Type B pancreatic cell (in vitro differentiated cells): ENCODE measurements at regions not wholly inside any gene's neighbourhood (a gene's known extent, or its start where the extent isn't known, plus 50 kb on each side); places are given as distances from the start of the nearest gene placed in this dataset.

Source experiments
- DNase-seq: peaks from one replicate; pipeline ENCODE4 v3.0.0; 2021; ENCODE audit warnings: mixed read lengths; ENCODE audit not compliant: unreplicated experiment; ENCODE audit errors: extremely low spot score
- H3K27ac Mint-ChIP-seq: 2 replicates; pipeline ENCODE4 v1.8.0; 2021; ENCODE audit warnings: mild to moderate bottlenecking, mixed read lengths
- H3K27me3 Mint-ChIP-seq: 2 replicates; pipeline ENCODE4 v1.8.0; 2021; ENCODE audit warnings: mixed read lengths
- H3K36me3 Mint-ChIP-seq: 2 replicates; pipeline ENCODE4 v1.8.0; 2021; ENCODE audit warnings: mixed read lengths
- H3K4me1 Mint-ChIP-seq: one replicate; pipeline ENCODE4 v1.8.0; 2021; ENCODE audit warnings: mixed read lengths; ENCODE audit not compliant: unreplicated experiment
- H3K4me3 Mint-ChIP-seq: 2 replicates; pipeline ENCODE4 v1.8.0; 2021; ENCODE audit warnings: mild to moderate bottlenecking, mixed read lengths
- H3K9me3 Mint-ChIP-seq: 2 replicates; pipeline ENCODE4 v1.8.0; 2021; ENCODE audit warnings: mixed read lengths
- TF ChIP-seq, protein P1 (sequence below): fragments of 200-600 bp; sonication (generic); conservative IDR thresholded peaks from 2 replicates; pipeline ENCODE4 v1.5.0; 2021; ENCODE audit warnings: antibody characterized with exemption, mild to moderate bottlenecking

- peak; percentile 25 for DNase-seq
- Mint-ChIP-seq H3K27ac (no peak overlapping the region), H3K27me3 (peaks cover 39% of the 10 kb centered on the region)
These were observed 112.6 kb downstream of the CDC5L start for GRCh38 chr6:44500074-44500473.

DNA sequence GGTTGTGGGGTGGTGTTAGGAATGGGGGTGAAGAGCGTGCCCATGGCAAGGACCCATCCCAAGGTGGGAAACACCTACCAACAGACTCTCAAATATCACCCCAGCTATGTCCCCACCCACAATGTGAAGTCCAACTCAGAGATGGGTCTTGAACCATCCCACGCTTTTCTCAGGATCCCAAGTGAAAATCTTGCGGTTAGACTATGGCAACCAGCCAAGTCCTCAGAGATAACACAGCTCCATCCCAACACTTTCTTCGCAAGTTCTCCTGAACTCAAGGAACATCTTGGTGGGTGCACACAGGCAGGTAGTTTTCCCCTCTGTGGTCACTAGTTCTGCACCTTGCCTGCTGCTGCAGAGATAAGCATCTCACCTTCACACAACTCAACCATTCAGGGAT is 116.0 kb downstream of the CDC5L start:
- Mint-ChIP-seq H3K36me3 (no peaks in the 10 kb centered on the region), H3K27me3 (peaks cover 33% of the 10 kb centered on the region), H3K27ac (no peak overlapping the region), H3K9me3 (peaks cover 15% of the 10 kb centered on the region), H3K4me1 (peaks cover 11% of the 10 kb centered on the region), H3K4me3 (no peak overlapping the region)
- TF ChIP-seq, protein P1, sequence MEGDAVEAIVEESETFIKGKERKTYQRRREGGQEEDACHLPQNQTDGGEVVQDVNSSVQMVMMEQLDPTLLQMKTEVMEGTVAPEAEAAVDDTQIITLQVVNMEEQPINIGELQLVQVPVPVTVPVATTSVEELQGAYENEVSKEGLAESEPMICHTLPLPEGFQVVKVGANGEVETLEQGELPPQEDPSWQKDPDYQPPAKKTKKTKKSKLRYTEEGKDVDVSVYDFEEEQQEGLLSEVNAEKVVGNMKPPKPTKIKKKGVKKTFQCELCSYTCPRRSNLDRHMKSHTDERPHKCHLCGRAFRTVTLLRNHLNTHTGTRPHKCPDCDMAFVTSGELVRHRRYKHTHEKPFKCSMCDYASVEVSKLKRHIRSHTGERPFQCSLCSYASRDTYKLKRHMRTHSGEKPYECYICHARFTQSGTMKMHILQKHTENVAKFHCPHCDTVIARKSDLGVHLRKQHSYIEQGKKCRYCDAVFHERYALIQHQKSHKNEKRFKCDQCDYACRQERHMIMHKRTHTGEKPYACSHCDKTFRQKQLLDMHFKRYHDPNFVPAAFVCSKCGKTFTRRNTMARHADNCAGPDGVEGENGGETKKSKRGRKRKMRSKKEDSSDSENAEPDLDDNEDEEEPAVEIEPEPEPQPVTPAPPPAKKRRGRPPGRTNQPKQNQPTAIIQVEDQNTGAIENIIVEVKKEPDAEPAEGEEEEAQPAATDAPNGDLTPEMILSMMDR: no peak
- DNase-seq: no peak

More at GRCh38 chr6:44500074-44500473, 112.6 kb downstream of the CDC5L start:
- Mint-ChIP-seq H3K36me3 (no peaks in the 10 kb centered on the region), H3K4me1 (peaks cover 11% of the 10 kb centered on the region), H3K4me3 (no peak overlapping the region), H3K9me3 (peaks cover 15% of the 10 kb centered on the region)
- TF ChIP-seq, protein P1: no peak

GRCh38 chr6:44504301-44504791 is 116.8 kb downstream of the CDC5L start:
- Mint-ChIP-seq H3K9me3 (peaks cover 15% of the 10 kb centered on the region), H3K27me3 (peaks cover 35% of the 10 kb centered on the region), H3K36me3 (no peaks in the 10 kb centered on the region), H3K27ac (peak overlapping the region; percentile 30), H3K4me3 (no peak overlapping the region), H3K4me1 (peaks cover 11% of the 10 kb centered on the region)
- TF ChIP-seq, protein P1: no peak
- DNase-seq: peak; percentile 62

DNA sequence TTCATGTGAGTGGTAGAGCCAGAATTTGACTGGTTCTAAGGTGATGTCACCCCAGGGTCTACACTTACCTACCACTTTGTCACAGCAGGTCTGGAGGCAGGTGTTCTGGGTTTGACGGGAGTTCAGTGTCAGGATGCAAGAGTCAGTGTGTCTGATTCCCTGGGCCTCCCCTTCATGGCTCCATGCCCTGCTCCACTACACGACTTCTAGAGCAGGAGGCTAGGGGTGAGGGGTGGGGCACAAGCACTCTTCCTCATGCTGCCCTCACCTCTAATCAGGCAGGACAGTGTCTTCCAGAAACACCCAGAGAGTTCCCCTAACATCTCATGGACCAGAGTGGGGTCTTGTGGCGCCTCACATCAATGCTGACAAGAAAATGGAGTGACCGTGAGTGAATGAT is 118.2 kb downstream of the CDC5L start:
- Mint-ChIP-seq H3K4me3 (no peak overlapping the region), H3K36me3 (no peaks in the 10 kb centered on the region), H3K9me3 (peaks cover 14% of the 10 kb centered on the region), H3K4me1 (peaks cover 11% of the 10 kb centered on the region), H3K27me3 (peaks cover 37% of the 10 kb centered on the region), H3K27ac (no peak overlapping the region)
- peak; percentile 25 for DNase-seq
- TF ChIP-seq, protein P1: no peak

- DNase-seq: no peak
- Mint-ChIP-seq H3K27ac (no peak overlapping the region), H3K27me3 (peaks cover 41% of the 10 kb centered on the region), H3K4me1 (peaks cover 11% of the 10 kb centered on the region), H3K9me3 (peaks cover 9% of the 10 kb centered on the region), H3K4me3 (no peak overlapping the region), H3K36me3 (no peaks in the 10 kb centered on the region)
- TF ChIP-seq, protein P1: no peak
These were observed 119.5 kb downstream of the CDC5L start for GRCh38 chr6:44507014-44507413.

GRCh38 chr6:44508646-44509045 is 121.1 kb downstream of the CDC5L start:
- H3K4me3 Mint-ChIP-seq: no peak overlapping the region
- TF ChIP-seq, protein P1: no peak
- H3K9me3 Mint-ChIP-seq: no peaks in the 10 kb centered on the region
- H3K27me3 Mint-ChIP-seq: peaks cover 38% of the 10 kb centered on the region
- no peak overlapping the region for H3K27ac Mint-ChIP-seq
- no peak for DNase-seq
- no peaks in the 10 kb centered on the region for H3K36me3 Mint-ChIP-seq
- H3K4me1 Mint-ChIP-seq: peaks cover 11% of the 10 kb centered on the region
